ENCODE measurements at regions not wholly inside any gene's neighbourhood (a gene's known extent, or its start where the extent isn't known, plus 50 kb on each side); places are given as distances from the start of the nearest gene placed in this dataset.

- Histone ChIP-seq H3K9me3 (ENCODE audit: control extremely low read depth in 1 of 3, control insufficient read depth in 2 of 3, insufficient read depth in 1 of 3, low read length in 2 of 3) (no peaks in the 10 kb centered on the region), H4K20me1 (ENCODE audit: control insufficient read depth, insufficient read depth, low read length, poor library complexity, severe bottlenecking) (no peaks in the 10 kb centered on the region), H3K79me2 (ENCODE audit: control insufficient read depth, insufficient read depth, low read length) (no peaks in the 10 kb centered on the region), H2AFZ (ENCODE audit: insufficient read depth, low read depth, low read length, poor library complexity, severe bottlenecking) (no peak overlapping the region), H3K9ac (ENCODE audit: low read length) (no peak overlapping the region), H3K4me1 (ENCODE audit: control insufficient read depth in 2 of 2, insufficient read depth in 2 of 2, low read length in 2 of 2) (no peaks in the 10 kb centered on the region), H3K4me3 (ENCODE audit: control extremely low read depth in 1 of 5, extremely low read depth in 1 of 5, insufficient read depth in 1 of 5, low read depth in 2 of 5, low read length in 4 of 5) (no peak overlapping the region), H3K36me3 (replicated peaks in 1 of 2; ENCODE audit: control extremely low read depth in 1 of 2, control insufficient read depth in 1 of 2, extremely low read depth in 1 of 2, insufficient read depth in 2 of 2, low read length in 1 of 2) (no peaks in the 10 kb centered on the region), H3K27ac (ENCODE audit: low read length in 2 of 2) (no peak overlapping the region), H3K27me3 (replicated peaks in 1 of 4; ENCODE audit: control extremely low read depth in 1 of 4, control insufficient read depth in 3 of 4, insufficient read depth in 4 of 4, low read length in 3 of 4) (no peaks in the 10 kb centered on the region), H3K4me2 (replicated peaks; ENCODE audit: low read depth, low read length, poor library complexity, severe bottlenecking) (no peak overlapping the region)
- DNase-seq (no peak), ATAC-seq (ENCODE audit: low read depth) (no peak)
- CTCF ChIA-PET, result interaction anchor here (1.0 kb wide), 1 partner anchor 18 kb away, joined by 3 read pairs; no protein-coding TSS in a partner anchor
- intact Hi-C loops (cut with micrococcal nuclease), result no loop called here
- H3K4me1 Mint-ChIP-seq, result no peaks in the 10 kb centered on the region
- no CpG with 5 or more reads among the region's 3 CpGs for WGBS (ENCODE audit: insufficient coverage)
- H3K27me3 Mint-ChIP-seq, result peaks cover 13% of the 10 kb centered on the region
- H3K4me3 Mint-ChIP-seq, result no peak overlapping the region
- POLR2A ChIA-PET, result no interaction called here
- no peak overlapping the region for H3K27ac Mint-ChIP-seq
- no peaks in the 10 kb centered on the region for H3K9me3 Mint-ChIP-seq (ENCODE audit: insufficient read depth)
- no peak for TF ChIP-seq EZH2 (IDR thresholded peaks at IDR 0.05; ENCODE audit: borderline replicate concordance, insufficient read depth, low read depth, low read length, poor library complexity, severe bottlenecking)
- TF ChIP-seq CTCF (IDR thresholded peaks at IDR 0.05), result no peak
Measured at GRCh38 chr9:120331913-120332312, 248.1 kb downstream of the CDK5RAP2 start.

GRCh38 chr9:120330031-120330430 lies 249.9 kb downstream of the CDK5RAP2 start:
- no peak overlapping the region for H3K4me2 ChIP-seq (replicated peaks; ENCODE audit: low read depth, low read length, poor library complexity, severe bottlenecking)
- WGBS (ENCODE audit: insufficient coverage), result 100% methylated on average over 2 of the region's 2 CpGs
- H3K36me3 ChIP-seq (replicated peaks in 1 of 2; ENCODE audit: control extremely low read depth in 1 of 2, control insufficient read depth in 1 of 2, extremely low read depth in 1 of 2, insufficient read depth in 2 of 2, low read length in 1 of 2), result no peaks in the 10 kb centered on the region
- CTCF ChIA-PET, result no interaction called here
- Mint-ChIP-seq H3K27me3 (peaks cover 20% of the 10 kb centered on the region), H3K27ac (no peak overlapping the region), H3K9me3 (ENCODE audit: insufficient read depth) (no peaks in the 10 kb centered on the region), H3K4me1 (no peaks in the 10 kb centered on the region), H3K4me3 (no peak overlapping the region)
- no peaks in the 10 kb centered on the region for H3K9me3 ChIP-seq (ENCODE audit: control extremely low read depth in 1 of 3, control insufficient read depth in 2 of 3, insufficient read depth in 1 of 3, low read length in 2 of 3)
- intact Hi-C loops (cut with micrococcal nuclease), result no loop called here
- no peak overlapping the region for H3K27ac ChIP-seq (ENCODE audit: low read length in 2 of 2)
- no peak for TF ChIP-seq CTCF (IDR thresholded peaks at IDR 0.05)
- no peak for TF ChIP-seq EZH2 (IDR thresholded peaks at IDR 0.05; ENCODE audit: borderline replicate concordance, insufficient read depth, low read depth, low read length, poor library complexity, severe bottlenecking)
- H4K20me1 ChIP-seq (ENCODE audit: control insufficient read depth, insufficient read depth, low read length, poor library complexity, severe bottlenecking), result no peaks in the 10 kb centered on the region
- POLR2A ChIA-PET, result no interaction called here
- H3K9ac ChIP-seq (ENCODE audit: low read length), result no peak overlapping the region
- no peaks in the 10 kb centered on the region for H3K79me2 ChIP-seq (ENCODE audit: control insufficient read depth, insufficient read depth, low read length)
- DNase-seq (no peak), ATAC-seq (ENCODE audit: low read depth) (no peak)
- H3K27me3 ChIP-seq (replicated peaks in 1 of 4; ENCODE audit: control extremely low read depth in 1 of 4, control insufficient read depth in 3 of 4, insufficient read depth in 4 of 4, low read length in 3 of 4), result no peaks in the 10 kb centered on the region
- H3K4me3 ChIP-seq (ENCODE audit: control extremely low read depth in 1 of 5, extremely low read depth in 1 of 5, insufficient read depth in 1 of 5, low read depth in 2 of 5, low read length in 4 of 5), result no peak overlapping the region
- H3K4me1 ChIP-seq (ENCODE audit: control insufficient read depth in 2 of 2, insufficient read depth in 2 of 2, low read length in 2 of 2), result no peaks in the 10 kb centered on the region
- H2AFZ ChIP-seq (ENCODE audit: insufficient read depth, low read depth, low read length, poor library complexity, severe bottlenecking), result no peak overlapping the region
